Breast epithelium (tissue), 4 donors: ENCODE measurements at regions not wholly inside any gene's neighbourhood (a gene's known extent, or its start where the extent isn't known, plus 50 kb on each side); places are given as distances from the start of the nearest gene placed in this dataset.

ENCODE experiments used
- DNase-seq, 2 donors: peaks; one replicate each; pipeline ENCODE4 v3.0.0-alpha.2; 2019; ENCODE audit warnings: low spot score in 2 of 2
- H3K27ac ChIP-seq, 2 donors: fragments of 200-600 bp; sonication (generic) in 1 of 2; one replicate each; pipeline ENCODE4 v1.5.1; 2016 to 2019; ENCODE audit warnings: mild to moderate bottlenecking in 1 of 2
- H3K27me3 ChIP-seq, 2 donors: fragments of 200-600 bp; sonication (generic) in 1 of 2; one replicate each; pipeline versions ENCODE4 v1.5.1 to v1.6.0; 2017 to 2019; ENCODE audit warnings: control low read depth in 1 of 2, mild to moderate bottlenecking in 1 of 2
- H3K36me3 ChIP-seq: fragments of 200-600 bp; one replicate; pipeline ENCODE4 v1.5.1; 2019
- H3K4me1 ChIP-seq, 2 donors: fragments of 200-600 bp; sonication (generic); one replicate each; pipeline ENCODE4 v1.5.1; 2016 to 2019; ENCODE audit warnings: control low read depth in 1 of 2
- H3K4me3 ChIP-seq, 3 donors: fragments of 200-600 bp; sonication (generic); 1 replicate in 2 of 3; 2 replicates in 1 of 3; pipeline ENCODE4 v1.5.1; 2016 to 2019; ENCODE audit warnings: mild to moderate bottlenecking in 3 of 3, moderate library complexity in 2 of 3
- H3K9me3 ChIP-seq, 2 donors: fragments of 200-600 bp; sonication (generic) in 1 of 2; one replicate each; pipeline ENCODE4 v1.5.1; 2016 to 2019; ENCODE audit warnings: control low read depth in 1 of 2
- POLR2A ChIP-seq: fragments of 450-650 bp; IDR thresholded peaks from one replicate; pipeline ENCODE4 v1.6.1; 2016; ENCODE audit warnings: antibody characterized with exemption, mild to moderate bottlenecking, moderate library complexity
- POLR2AphosphoS5 ChIP-seq, 3 donors: sonication (generic); formaldehyde crosslinking; IDR thresholded peaks; one replicate each; pipeline ENCODE4 v1.6.1; 2017; ENCODE audit warnings: antibody characterized with exemption in 3 of 3
- intact Hi-C: fragments of 100-400 bp; cut with DNase I; formaldehyde crosslinking; loops from one replicate; pipeline ENCODE4 v1.15.1; 2023; ENCODE audit warnings: low total_unique reads
- TF ChIP-seq, protein P1 (sequence below), 3 donors: fragments of 450-650 bp; IDR thresholded peaks; one replicate each; pipeline ENCODE4 v1.5.1; 2016 to 2017; ENCODE audit warnings: antibody characterized with exemption in 3 of 3, mild to moderate bottlenecking in 3 of 3, moderate library complexity in 3 of 3

GRCh38 chr4:158998624-158999023, 104.3 kb upstream of the RAPGEF2 start:
- Histone ChIP-seq H3K4me3 (no peak overlapping the region), H3K36me3 (no peaks in the 10 kb centered on the region), H3K9me3 (no peaks in the 10 kb centered on the region), H3K4me1 (no peaks in the 10 kb centered on the region), H3K27me3 (no peaks in the 10 kb centered on the region), H3K27ac (no peak overlapping the region)
- DNase-seq: no peak
- intact Hi-C loops: loop anchor here (5.0 kb wide), 1 partner anchor 221 kb away; no protein-coding TSS in a partner anchor
- TF ChIP-seq POLR2A (no peak), POLR2AphosphoS5 (IDR thresholded peaks at IDR 0.05) (no peak)
- TF ChIP-seq, protein P1, sequence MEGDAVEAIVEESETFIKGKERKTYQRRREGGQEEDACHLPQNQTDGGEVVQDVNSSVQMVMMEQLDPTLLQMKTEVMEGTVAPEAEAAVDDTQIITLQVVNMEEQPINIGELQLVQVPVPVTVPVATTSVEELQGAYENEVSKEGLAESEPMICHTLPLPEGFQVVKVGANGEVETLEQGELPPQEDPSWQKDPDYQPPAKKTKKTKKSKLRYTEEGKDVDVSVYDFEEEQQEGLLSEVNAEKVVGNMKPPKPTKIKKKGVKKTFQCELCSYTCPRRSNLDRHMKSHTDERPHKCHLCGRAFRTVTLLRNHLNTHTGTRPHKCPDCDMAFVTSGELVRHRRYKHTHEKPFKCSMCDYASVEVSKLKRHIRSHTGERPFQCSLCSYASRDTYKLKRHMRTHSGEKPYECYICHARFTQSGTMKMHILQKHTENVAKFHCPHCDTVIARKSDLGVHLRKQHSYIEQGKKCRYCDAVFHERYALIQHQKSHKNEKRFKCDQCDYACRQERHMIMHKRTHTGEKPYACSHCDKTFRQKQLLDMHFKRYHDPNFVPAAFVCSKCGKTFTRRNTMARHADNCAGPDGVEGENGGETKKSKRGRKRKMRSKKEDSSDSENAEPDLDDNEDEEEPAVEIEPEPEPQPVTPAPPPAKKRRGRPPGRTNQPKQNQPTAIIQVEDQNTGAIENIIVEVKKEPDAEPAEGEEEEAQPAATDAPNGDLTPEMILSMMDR (IDR thresholded peaks at IDR 0.05): no peak

DNA sequence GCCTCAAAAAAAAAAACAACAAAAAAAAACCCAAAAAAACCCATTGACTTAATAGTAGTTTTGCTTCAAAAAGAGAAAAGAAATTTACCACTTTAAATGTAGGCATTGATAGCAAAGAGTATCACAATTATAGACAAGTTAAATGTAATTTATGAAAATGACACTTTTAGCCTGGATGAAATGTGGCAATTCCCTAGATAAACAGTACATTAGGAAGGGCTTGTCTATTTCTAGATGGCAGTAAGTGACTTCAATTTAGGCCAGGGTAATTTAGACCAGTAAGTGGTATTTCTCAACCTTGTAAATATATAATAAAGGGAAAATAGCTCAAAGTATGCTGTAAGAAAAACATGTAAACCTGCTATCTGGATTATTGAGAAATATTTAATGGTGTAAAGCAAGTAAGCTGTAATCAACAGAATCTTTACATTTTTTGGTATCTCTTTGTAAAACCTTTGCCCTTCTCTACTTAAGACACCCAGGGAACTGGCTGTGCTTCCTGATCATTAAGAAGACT, 103.7 kb upstream of the RAPGEF2 start:
- no peak for TF ChIP-seq POLR2A
- TF ChIP-seq, protein P1 (IDR thresholded peaks at IDR 0.05): no peak
- no peak for TF ChIP-seq POLR2AphosphoS5 (IDR thresholded peaks at IDR 0.05)
- no peak overlapping the region for H3K27ac ChIP-seq
- no peaks in the 10 kb centered on the region for H3K27me3 ChIP-seq
- no peaks in the 10 kb centered on the region for H3K9me3 ChIP-seq
- DNase-seq: no peak
- H3K4me3 ChIP-seq: no peak overlapping the region
- H3K4me1 ChIP-seq: no peaks in the 10 kb centered on the region
- no peaks in the 10 kb centered on the region for H3K36me3 ChIP-seq
- intact Hi-C loops: loop anchor here (5.0 kb wide), 1 partner anchor 222 kb away; no protein-coding TSS in a partner anchor

DNA sequence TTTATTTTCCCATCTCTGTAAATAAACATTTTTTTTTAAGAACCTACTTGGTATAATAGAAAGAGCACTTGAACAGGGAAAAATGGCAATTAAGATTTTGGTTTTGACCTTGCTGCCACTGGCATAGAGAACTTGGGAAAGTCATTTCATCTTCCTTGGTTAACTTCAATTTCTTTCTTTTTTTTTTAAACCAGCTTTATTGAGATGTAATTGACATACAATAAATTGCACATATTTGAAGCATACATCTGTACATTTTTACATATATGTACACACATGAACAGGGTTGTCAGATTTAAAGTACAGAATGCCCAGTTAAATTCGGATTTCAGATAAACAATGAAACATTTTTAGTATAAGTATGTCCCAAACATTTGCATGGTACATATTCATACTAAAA, 103.0 kb upstream of the RAPGEF2 start:
- no peak overlapping the region for H3K4me3 ChIP-seq
- no peaks in the 10 kb centered on the region for H3K27me3 ChIP-seq
- H3K27ac ChIP-seq: no peak overlapping the region
- H3K9me3 ChIP-seq: no peaks in the 10 kb centered on the region
- intact Hi-C loops: loop anchor here (5.0 kb wide), 1 partner anchor 223 kb away; no protein-coding TSS in a partner anchor
- H3K4me1 ChIP-seq: no peaks in the 10 kb centered on the region
- no peaks in the 10 kb centered on the region for H3K36me3 ChIP-seq
- DNase-seq: no peak
- TF ChIP-seq POLR2AphosphoS5 (IDR thresholded peaks at IDR 0.05): no peak
- no peak for TF ChIP-seq POLR2A
- TF ChIP-seq, protein P1 (IDR thresholded peaks at IDR 0.05): no peak

- H3K27ac ChIP-seq: no peak overlapping the region
- H3K27me3 ChIP-seq: no peaks in the 10 kb centered on the region
- TF ChIP-seq POLR2A (no peak), POLR2AphosphoS5 (IDR thresholded peaks at IDR 0.05) (no peak)
- TF ChIP-seq, protein P1 (IDR thresholded peaks at IDR 0.05): no peak
- no peaks in the 10 kb centered on the region for H3K36me3 ChIP-seq
- no peaks in the 10 kb centered on the region for H3K4me1 ChIP-seq
- intact Hi-C loops: no loop called here
- DNase-seq: no peak
- no peaks in the 10 kb centered on the region for H3K9me3 ChIP-seq
- no peak overlapping the region for H3K4me3 ChIP-seq
Observed at GRCh38 chr4:159002950-159003349, 99.9 kb upstream of the RAPGEF2 start.

- no peak for TF ChIP-seq POLR2AphosphoS5 (IDR thresholded peaks at IDR 0.05)
- TF ChIP-seq, protein P1 (IDR thresholded peaks at IDR 0.05): no peak
- TF ChIP-seq POLR2A: no peak
- no peak for DNase-seq
- intact Hi-C loops: no loop called here
- no peak overlapping the region for H3K4me3 ChIP-seq
- no peak overlapping the region for H3K27ac ChIP-seq
- no peaks in the 10 kb centered on the region for H3K4me1 ChIP-seq
- H3K27me3 ChIP-seq: no peaks in the 10 kb centered on the region
- no peaks in the 10 kb centered on the region for H3K36me3 ChIP-seq
- no peaks in the 10 kb centered on the region for H3K9me3 ChIP-seq
Observed at GRCh38 chr4:159003420-159004253, 99.2 kb upstream of the RAPGEF2 start.
